ENCODE measurements at regions not wholly inside any gene's neighbourhood (a gene's known extent, or its start where the extent isn't known, plus 50 kb on each side); places are given as distances from the start of the nearest gene placed in this dataset.

DNA sequence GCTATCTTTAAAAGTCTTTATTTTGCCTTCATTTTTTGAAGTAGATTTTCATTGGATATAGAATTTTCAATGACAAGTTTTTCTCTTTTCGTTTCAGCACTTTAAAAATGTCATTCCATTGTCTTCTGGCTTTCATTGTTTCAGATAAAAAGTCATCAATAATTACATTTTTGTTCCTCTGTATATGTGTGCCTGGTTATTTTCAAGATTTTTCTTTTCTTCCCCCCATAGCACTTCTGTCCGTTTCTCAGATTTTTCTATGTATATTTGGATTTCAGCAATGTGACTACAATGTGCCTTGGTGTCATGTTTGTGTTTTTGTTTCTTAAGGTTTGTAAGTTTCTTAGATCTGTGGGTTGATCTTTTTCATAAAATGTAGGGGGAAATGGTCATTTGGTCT, 66.3 kb upstream of the HSD17B12 start:
- TF ChIP-seq, protein P1, sequence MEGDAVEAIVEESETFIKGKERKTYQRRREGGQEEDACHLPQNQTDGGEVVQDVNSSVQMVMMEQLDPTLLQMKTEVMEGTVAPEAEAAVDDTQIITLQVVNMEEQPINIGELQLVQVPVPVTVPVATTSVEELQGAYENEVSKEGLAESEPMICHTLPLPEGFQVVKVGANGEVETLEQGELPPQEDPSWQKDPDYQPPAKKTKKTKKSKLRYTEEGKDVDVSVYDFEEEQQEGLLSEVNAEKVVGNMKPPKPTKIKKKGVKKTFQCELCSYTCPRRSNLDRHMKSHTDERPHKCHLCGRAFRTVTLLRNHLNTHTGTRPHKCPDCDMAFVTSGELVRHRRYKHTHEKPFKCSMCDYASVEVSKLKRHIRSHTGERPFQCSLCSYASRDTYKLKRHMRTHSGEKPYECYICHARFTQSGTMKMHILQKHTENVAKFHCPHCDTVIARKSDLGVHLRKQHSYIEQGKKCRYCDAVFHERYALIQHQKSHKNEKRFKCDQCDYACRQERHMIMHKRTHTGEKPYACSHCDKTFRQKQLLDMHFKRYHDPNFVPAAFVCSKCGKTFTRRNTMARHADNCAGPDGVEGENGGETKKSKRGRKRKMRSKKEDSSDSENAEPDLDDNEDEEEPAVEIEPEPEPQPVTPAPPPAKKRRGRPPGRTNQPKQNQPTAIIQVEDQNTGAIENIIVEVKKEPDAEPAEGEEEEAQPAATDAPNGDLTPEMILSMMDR (IDR thresholded peaks at IDR 0.05): no peak
- TF ChIP-seq POLR2A (IDR thresholded peaks at IDR 0.05): no peak
